ENCODE measurements at regions not wholly inside any gene's neighbourhood (a gene's known extent, or its start where the extent isn't known, plus 50 kb on each side); places are given as distances from the start of the nearest gene placed in this dataset.
"Not testable (repeated sequence)": the region's sequence is repeated elsewhere in the genome, so short reads cannot be mapped to it uniquely, and the experiment has no call there.

DNA sequence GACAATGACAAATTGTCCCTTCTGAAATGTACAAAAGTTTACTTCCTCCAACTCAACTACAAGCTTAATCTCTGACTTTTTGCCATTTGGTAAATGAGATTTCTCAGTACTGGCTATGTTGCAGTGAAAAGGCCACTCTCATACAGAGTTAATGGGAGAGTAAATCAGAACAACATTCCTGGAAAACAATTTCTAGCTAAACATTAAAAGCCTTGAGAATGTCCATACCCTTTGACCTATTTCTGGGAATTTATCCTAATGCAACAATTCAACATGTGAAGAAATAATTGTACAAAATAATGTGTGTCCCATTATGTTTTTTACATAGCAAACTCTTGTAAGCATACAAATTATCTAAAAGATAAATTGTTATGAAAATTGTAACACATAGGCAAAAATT is 56.3 kb upstream of the SPEF2 start:
- no peak for DNase-seq

DNA sequence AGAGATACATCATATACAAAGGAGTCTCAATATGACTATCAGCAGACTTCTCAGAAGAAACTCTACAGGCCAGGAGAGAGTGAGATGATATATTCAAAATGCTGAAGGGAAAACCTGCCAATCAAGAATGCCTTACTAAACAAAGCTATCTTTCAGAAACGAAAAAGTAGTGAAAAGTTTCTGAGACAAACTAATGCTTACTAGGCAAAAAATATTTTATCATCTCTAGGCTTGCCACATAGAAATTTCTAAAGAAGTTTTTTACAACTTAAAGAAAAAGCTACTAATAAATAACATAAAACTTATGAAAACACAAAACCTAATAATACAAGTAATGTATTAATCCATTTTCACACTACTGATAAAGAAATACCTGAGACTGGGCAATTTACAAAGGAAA is 59.9 kb upstream of the SPEF2 start:
- DNase-seq, result no peak

DNA sequence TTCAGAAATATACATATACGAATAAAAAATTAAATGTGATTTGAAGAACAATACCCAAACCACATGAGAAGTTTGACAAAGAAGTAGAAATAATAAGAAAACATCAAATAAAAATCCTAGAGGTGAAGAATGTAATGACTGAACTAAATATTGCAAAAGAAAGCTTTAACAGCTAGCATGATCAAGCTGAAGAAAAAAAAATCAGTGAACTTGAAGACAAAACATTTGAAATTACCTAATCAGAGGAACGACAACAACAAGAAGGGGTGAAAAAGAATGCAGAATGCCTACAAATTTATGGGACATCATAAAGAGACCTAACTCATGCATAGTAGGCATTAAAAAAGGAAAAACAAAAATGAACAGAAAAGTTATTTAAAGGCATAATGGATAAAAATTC is 60.5 kb upstream of the SPEF2 start:
- DNase-seq, result no peak

- peak; percentile 72 for DNase-seq
These were observed 63.6 kb upstream of the SPEF2 start for GRCh38 chr5:35554016-35554415.

DNA sequence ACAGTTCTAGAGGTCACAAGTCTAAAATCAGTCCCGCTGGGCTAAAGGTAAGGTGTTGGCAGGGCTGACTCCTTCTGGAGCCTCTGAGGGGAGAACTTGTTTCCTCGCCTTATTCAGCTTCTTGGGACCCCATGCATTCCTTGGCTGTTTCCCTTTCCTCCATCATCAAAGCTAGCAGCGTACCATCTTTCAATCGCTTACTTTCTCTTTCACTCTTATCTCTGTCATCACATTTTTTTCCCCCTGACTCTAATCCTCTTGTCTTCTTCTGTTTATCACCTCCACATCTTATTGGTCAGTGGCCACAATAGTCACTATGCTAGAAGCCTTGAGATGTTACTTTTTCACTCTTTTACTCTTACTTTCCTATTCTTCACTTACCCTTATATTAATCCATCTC is 72.5 kb upstream of the SPEF2 start:
- no peak for DNase-seq

DNA sequence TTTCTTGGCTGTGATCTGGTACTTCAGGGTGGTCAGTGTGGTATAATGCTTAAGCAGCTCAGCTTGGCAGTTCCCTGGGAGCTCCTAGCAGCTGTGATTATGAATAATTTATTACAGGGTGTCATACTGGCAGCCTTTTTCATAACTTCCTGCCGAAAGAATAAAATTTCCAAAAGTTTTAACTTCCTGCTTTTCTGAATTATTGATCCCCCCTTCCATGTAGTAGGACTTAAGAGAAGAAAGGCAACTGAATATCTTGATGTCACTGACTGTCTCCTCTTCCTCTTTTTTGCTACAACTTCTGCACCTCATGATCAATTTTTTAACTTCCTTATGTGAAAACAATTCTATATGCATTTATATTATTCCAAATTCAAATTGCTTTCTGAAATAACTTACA is 74.3 kb upstream of the SPEF2 start:
- DNase-seq, result no peak

GRCh38 chr5:35540002-35540401 is 77.7 kb upstream of the SPEF2 start:
- no peak for DNase-seq

DNA sequence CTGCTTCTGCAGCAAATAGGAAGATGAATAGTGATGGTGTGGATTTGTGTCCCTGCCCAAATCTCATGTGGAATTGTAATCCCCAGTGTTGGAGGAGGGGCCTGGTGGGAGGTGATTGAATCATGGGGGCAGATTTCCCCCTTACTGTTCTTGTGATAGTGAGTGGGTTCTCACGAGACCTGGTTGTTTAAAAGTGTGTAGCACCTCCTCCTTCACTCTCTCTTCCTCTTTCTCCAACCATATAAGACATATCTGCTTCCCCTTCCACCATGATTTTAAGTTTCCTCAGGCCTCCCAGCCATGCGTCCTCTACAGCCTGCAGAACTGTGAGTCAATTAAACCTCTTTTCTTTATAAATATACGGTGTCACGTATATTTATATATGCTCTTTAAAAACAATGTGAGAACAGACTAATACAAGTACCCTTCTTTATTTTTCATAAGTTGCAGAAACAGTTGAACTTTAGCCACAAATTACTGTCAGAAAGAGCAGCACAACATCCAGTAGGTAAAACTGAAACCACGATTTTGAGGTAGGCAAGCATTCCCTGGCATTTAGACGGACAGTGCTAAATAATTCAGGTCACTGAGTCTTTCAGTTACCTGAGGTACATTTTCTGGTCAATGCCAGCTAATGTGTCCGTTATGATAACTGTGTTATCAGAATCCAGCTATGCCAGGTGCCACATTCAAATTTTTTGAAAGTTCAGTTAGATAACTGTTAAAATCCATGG is 79.3 kb upstream of the SPEF2 start:
- no peak for DNase-seq

DNA sequence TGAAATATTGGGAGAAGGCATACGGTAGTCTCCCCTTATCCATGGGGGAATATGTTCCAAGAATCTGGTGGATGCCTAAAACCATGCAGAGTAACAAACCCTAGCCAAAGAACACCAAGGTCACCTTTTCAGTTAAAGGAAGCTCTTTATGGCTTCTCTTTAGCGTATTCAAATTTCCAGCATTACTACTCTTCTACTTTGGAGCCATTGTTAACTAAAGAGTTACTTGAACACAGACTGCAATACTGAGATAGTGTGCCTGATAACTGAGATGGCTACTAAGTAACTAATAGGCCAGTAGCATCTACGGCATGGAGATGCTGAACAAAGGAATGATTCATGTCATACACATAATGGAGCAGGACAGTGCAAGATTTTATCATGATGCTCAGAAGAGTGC is 84.5 kb upstream of the SPEF2 start:
- DNase-seq, result no peak

DNA sequence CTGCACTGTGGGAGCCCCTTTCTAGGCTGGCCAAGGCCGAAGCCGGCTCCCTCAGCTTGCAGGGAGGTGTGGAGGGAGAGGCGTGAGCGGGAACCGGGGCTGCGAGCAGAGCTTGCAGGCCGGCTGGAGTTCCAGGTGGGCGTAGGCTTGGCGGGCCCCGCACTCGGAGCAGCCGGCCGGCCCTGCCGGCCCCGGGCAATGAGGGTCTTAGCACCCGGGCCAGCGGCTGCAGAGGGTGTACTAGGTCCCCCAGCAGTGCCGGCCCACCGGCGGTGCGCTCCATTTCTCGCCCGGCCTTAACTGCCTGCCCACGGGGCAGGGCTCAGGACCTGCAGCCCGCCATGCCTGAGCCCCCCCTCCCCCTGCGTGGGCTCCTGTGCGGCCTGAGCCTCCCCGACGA is 86.1 kb upstream of the SPEF2 start:
- not testable (repeated sequence) for DNase-seq

- DNase-seq, result peak; percentile 4
These were observed 99.6 kb upstream of the SPEF2 start for GRCh38 chr5:35518104-35518503.

DNA sequence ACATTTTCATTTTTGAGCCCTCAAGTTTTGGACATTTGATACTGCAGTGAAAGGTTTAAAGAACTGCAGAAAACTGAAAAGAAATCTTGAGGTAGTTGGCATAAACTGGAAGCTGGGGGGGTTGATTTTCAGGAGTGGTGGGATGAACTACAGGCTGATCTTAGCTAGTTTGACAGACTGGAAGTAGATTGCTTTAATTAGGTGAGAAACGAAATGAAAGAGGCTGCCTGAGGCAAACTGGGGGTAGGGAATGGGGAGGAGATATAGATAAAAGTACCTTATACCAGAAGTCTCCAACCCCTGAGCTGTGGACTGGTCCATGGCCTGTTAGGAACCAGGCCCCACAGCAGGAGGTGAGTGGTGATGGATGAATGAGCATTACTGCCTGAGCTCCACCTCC is 101.4 kb upstream of the SPEF2 start:
- DNase-seq, result no peak

GRCh38 chr5:35513612-35514011 is 104.1 kb upstream of the SPEF2 start:
- no peak for DNase-seq

DNA sequence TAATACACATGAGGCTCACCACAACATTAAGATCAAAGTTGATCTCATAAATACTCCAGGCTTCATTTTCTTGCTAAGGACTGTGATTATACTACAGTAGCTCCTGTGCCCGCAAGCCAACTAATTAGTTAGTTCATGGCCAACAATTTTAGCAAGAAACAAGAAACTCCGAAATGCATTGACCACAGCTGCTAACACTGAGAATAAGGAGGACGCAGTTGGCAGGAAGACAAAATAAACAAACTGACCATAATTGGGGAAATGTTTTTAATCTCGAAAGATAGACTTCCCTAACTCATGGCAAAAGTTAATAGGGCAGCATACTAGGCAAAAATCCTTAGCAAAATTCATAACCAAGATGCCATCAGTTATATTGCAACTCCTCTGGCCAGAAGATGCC is 115.5 kb upstream of the SPEF2 start:
- DNase-seq, result no peak

GRCh38 chr5:35488791-35489190 is 128.9 kb upstream of the SPEF2 start:
- DNase-seq, result no peak

DNA sequence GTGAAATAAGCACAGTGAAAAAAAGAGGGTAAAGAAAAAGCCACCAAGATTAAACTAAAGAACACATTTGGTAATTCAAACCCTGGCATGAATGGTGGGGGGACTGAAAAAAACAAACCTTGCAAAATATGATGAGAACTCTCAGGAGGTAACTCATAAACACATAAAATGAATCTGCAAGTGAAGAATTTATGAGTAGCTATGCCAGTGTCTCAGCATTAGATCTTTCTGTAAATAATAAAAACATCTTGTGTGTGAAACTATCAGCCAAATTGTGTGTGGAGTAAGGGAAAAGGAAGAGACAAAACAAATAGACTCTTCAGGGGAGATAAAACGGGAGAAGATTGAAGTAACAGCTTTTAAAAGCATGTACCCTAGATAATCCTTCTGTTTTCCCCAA is 129.6 kb upstream of the SPEF2 start:
- DNase-seq, result no peak

DNA sequence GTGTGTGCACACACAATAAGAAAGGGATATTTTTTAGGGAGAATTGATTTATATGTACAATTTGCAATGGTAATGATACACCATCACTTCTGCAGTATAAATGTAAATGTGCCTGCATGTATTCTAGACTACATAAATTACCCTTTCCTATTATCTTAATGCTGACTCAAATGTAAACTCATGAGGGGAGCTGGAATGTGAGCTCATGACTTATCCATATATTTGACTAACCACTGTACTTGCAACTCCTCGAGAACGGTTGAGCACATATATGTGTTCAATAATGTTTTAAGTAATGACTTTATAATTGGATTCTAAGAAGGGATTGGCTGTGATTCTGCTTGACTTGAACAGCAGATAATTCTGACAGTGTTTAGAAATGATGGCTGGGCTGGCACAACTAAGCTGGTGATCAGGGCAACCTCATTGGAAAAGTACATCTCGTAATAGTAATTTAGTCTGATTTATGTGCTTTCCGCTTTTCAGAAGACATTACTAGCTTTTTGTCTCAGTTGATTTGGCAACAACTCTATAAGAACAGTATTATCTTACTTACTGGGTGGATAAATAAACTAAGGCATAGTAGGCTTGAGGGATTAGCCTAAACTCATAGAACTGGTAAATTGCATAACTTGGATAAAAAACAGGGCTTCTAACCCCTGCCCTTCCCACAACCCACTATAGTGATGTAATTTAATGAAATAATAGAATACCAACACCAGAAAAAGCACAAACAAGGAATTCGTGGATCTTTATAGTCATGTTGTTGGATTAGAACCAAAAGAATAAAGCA is 130.2 kb upstream of the SPEF2 start:
- DNase-seq, result no peak

- no peak for DNase-seq
These were observed 132.2 kb upstream of the SPEF2 start for GRCh38 chr5:35485487-35485886.

- no peak for DNase-seq
These were observed 133.4 kb upstream of the SPEF2 start for GRCh38 chr5:35484241-35484640.

- DNase-seq, result no peak
These were observed 133.9 kb upstream of the SPEF2 start for GRCh38 chr5:35483780-35484179.

GRCh38 chr5:35483191-35483590 is 134.5 kb upstream of the SPEF2 start:
- no peak for DNase-seq

- no peak for DNase-seq
These were observed 135.4 kb upstream of the SPEF2 start for GRCh38 chr5:35482167-35482755.
